ENCODE measurements at regions not wholly inside any gene's neighbourhood (a gene's known extent, or its start where the extent isn't known, plus 50 kb on each side); places are given as distances from the start of the nearest gene placed in this dataset.

- DNase-seq (ENCODE audit: low read depth): no peak
Measured at GRCh38 chr6:74953708-74954107, 252.1 kb downstream of the COL12A1 start.

- DNase-seq (ENCODE audit: low read depth): peak; percentile 49
Measured at GRCh38 chr6:74946961-74947360, 258.9 kb downstream of the COL12A1 start.

- no peak for DNase-seq (ENCODE audit: low read depth)
Measured at GRCh38 chr6:74942130-74942529, 263.7 kb downstream of the COL12A1 start.

- no peak for DNase-seq (ENCODE audit: low read depth)
Measured at GRCh38 chr6:74941424-74941823, 264.4 kb downstream of the COL12A1 start.

GRCh38 chr6:74939721-74940620, 265.9 kb downstream of the COL12A1 start:
- no peak for DNase-seq (ENCODE audit: low read depth)

GRCh38 chr6:74939151-74939708, 266.6 kb downstream of the COL12A1 start:
- DNase-seq (ENCODE audit: low read depth): peak; percentile 21

- DNase-seq (ENCODE audit: low read depth): no peak
Measured at GRCh38 chr6:74937936-74938335, 267.9 kb downstream of the COL12A1 start.

- peak; percentile 19 for DNase-seq (ENCODE audit: low read depth)
Measured at GRCh38 chr6:74936886-74937285, 269.0 kb downstream of the COL12A1 start.

- no peak for DNase-seq (ENCODE audit: low read depth)
Measured at GRCh38 chr6:74932232-74932888, 273.5 kb downstream of the COL12A1 start.

- DNase-seq (ENCODE audit: low read depth): peak; percentile 9
Measured at GRCh38 chr6:74931558-74931957, 274.3 kb downstream of the COL12A1 start.

- no peak for DNase-seq (ENCODE audit: low read depth)
Measured at GRCh38 chr6:74928203-74928602, 277.6 kb downstream of the COL12A1 start.

- no peak for DNase-seq (ENCODE audit: low read depth)
Measured at GRCh38 chr6:74927299-74927698, 278.6 kb downstream of the COL12A1 start.

GRCh38 chr6:74925683-74926082, 280.2 kb downstream of the COL12A1 start:
- no peak for DNase-seq (ENCODE audit: low read depth)

GRCh38 chr6:74914888-74915287, 291.0 kb downstream of the COL12A1 start:
- no peak for DNase-seq (ENCODE audit: low read depth)

- DNase-seq (ENCODE audit: low read depth): no peak
Measured at GRCh38 chr6:74912234-74912633, 293.6 kb downstream of the COL12A1 start.

- DNase-seq (ENCODE audit: low read depth): no peak
Measured at GRCh38 chr6:74902846-74903245, 303.0 kb downstream of the COL12A1 start.

- no peak for DNase-seq (ENCODE audit: low read depth)
Measured at GRCh38 chr6:74902089-74902488, 303.8 kb downstream of the COL12A1 start.

GRCh38 chr6:74901576-74901975, 304.3 kb downstream of the COL12A1 start:
- no peak for DNase-seq (ENCODE audit: low read depth)

GRCh38 chr6:74899416-74899815, 306.4 kb downstream of the COL12A1 start:
- DNase-seq (ENCODE audit: low read depth): peak; percentile 59

- no peak for DNase-seq (ENCODE audit: low read depth)
Measured at GRCh38 chr6:74892091-74892490, 313.8 kb downstream of the COL12A1 start.

GRCh38 chr6:74891349-74891831, 314.5 kb downstream of the COL12A1 start:
- DNase-seq (ENCODE audit: low read depth): peak; percentile 17

- DNase-seq (ENCODE audit: low read depth): no peak
Measured at GRCh38 chr6:74889635-74890034, 316.2 kb downstream of the COL12A1 start.

- peak; percentile 6 for DNase-seq (ENCODE audit: low read depth)
Measured at GRCh38 chr6:74888741-74889140, 317.1 kb downstream of the COL12A1 start.
